Subcutaneous abdominal adipose tissue (tissue), 5 donors: ENCODE measurements at regions not wholly inside any gene's neighbourhood (a gene's known extent, or its start where the extent isn't known, plus 50 kb on each side); places are given as distances from the start of the nearest gene placed in this dataset.
"Not testable (repeated sequence)": the region's sequence is repeated elsewhere in the genome, so short reads cannot be mapped to it uniquely, and the experiment has no call there.

Experiments used
- H3K27ac ChIP-seq: one replicate; pipeline ENCODE4 v1.7.0; 2013; ENCODE audit warnings: low read depth, mild to moderate bottlenecking, inconsistent platforms, low read length, moderate library complexity
- H3K27me3 ChIP-seq, 5 donors: one replicate each; pipeline ENCODE4 v1.7.0; 2013; ENCODE audit warnings: low read length in 5 of 5, inconsistent platforms in 1 of 5; ENCODE audit not compliant: control insufficient read depth in 5 of 5, insufficient read depth in 4 of 5
- H3K36me3 ChIP-seq, 5 donors: one replicate each; pipeline ENCODE4 v1.7.0; 2013; ENCODE audit warnings: low read length in 5 of 5; ENCODE audit not compliant: control insufficient read depth in 5 of 5, insufficient read depth in 5 of 5
- H3K4me1 ChIP-seq, 5 donors: one replicate each; pipeline ENCODE4 v1.7.0; 2013; ENCODE audit warnings: low read length in 5 of 5, mild to moderate bottlenecking in 3 of 5, moderate library complexity in 1 of 5; ENCODE audit not compliant: control insufficient read depth in 5 of 5, insufficient read depth in 5 of 5
- H3K4me3 ChIP-seq, 5 donors: one replicate each; pipeline ENCODE4 v1.7.0; 2013; ENCODE audit warnings: low read length in 5 of 5, low read depth in 1 of 5
- H3K9ac ChIP-seq, 5 donors: one replicate each; pipeline ENCODE4 v1.7.0; 2013; ENCODE audit warnings: low read length in 5 of 5, mild to moderate bottlenecking in 4 of 5, moderate library complexity in 3 of 5
- H3K9me3 ChIP-seq, 5 donors: one replicate each; pipeline ENCODE4 v1.7.0; 2013; ENCODE audit warnings: low read length in 5 of 5; ENCODE audit not compliant: control insufficient read depth in 5 of 5
- donor health status: healthy.
- donor health status: healthy.
- donor health status: healthy.
- donor health status: healthy.
- donor health status: healthy.

DNA sequence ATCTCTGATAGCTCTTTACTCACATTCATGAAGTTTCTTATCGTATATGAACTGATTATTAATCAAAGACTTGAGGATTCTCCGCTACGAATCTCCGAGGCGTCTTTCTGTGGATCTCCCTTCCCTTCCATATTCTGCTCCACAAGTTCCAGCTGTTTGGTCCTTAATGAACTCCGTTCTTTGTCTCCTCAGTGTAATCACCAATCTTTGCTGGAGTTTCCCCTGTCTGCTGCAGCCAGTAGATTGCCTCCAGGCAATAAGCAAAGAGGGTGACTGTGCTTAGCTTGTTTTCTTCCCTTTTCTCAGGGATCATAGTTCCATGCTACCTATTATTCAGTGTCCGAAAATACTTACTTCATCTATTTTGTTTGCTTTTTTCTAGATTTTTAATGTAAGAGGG lies 169.6 kb upstream of the FOLH1 start:
- H3K9me3 ChIP-seq, result no peaks in the 10 kb centered on the region
- no peak overlapping the region for H3K9ac ChIP-seq
- no peaks in the 10 kb centered on the region for H3K27me3 ChIP-seq
- H3K4me3 ChIP-seq, result no peak overlapping the region
- no peaks in the 10 kb centered on the region for H3K4me1 ChIP-seq
- H3K27ac ChIP-seq, result no peak overlapping the region
- H3K36me3 ChIP-seq, result no peaks in the 10 kb centered on the region

DNA sequence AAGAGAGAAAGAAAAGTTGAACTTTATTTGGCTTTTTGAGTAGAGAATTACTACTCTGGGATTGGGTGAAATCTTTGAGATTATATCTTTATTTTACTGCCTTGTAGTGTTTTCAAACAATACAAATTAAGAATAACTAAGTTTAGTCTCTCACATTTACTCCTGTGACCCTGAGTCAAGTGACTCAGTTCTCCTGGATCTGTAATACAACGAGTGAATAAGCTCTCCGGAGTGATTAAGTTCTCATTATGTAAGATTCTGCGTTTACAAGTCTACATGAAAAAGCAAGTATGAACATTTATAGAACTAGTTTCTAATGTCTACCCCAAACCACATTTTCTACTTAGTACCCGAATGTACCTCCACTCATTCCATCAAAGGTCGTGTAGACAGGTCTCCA lies 165.5 kb upstream of the FOLH1 start:
- not testable (repeated sequence) for H3K9me3 ChIP-seq, H3K36me3 ChIP-seq, H3K4me3 ChIP-seq, H3K27ac ChIP-seq, H3K9ac ChIP-seq, H3K27me3 ChIP-seq, H3K4me1 ChIP-seq

- H3K27ac ChIP-seq, H3K4me1 ChIP-seq, H3K4me3 ChIP-seq, H3K36me3 ChIP-seq, H3K27me3 ChIP-seq, H3K9me3 ChIP-seq, H3K9ac ChIP-seq: not testable (repeated sequence)
Observed at GRCh38 chr11:49373385-49373784, 165.0 kb upstream of the FOLH1 start.

GRCh38 chr11:49372137-49372536 lies 163.7 kb upstream of the FOLH1 start:
- not testable (repeated sequence) for H3K9ac ChIP-seq, H3K36me3 ChIP-seq, H3K9me3 ChIP-seq, H3K4me1 ChIP-seq, H3K4me3 ChIP-seq, H3K27ac ChIP-seq, H3K27me3 ChIP-seq

DNA sequence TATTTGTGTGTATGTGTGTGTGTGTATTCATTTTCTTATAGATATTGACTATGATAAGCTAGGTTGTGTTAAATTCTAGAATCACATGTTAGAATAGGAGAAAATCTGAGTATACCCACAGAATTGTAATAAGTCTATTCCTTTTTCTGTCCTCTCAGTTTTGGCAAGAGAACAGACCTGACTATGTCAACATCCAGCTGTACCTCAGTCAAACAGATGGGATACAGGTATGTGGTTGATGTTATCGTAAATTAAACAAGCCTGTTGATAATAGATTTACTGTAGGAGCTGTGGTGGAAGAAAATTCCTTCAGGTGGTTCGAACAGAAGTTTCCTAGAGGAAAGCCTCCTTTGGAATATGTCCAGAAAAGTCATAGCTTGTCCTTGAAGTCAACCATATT lies 160.2 kb upstream of the FOLH1 start:
- not testable (repeated sequence) for H3K9ac ChIP-seq, H3K4me3 ChIP-seq, H3K27ac ChIP-seq, H3K9me3 ChIP-seq, H3K36me3 ChIP-seq, H3K27me3 ChIP-seq
- H3K4me1 ChIP-seq, result peaks cover 0 to 12% (median 3%) of the 10 kb centered on the region in 5 donors

GRCh38 chr11:49365375-49365774 lies 157.0 kb upstream of the FOLH1 start:
- Histone ChIP-seq H3K27ac (peak overlapping the region; percentile 30), H3K4me1 (peaks cover 0 to 12% (median 3%) of the 10 kb centered on the region in 5 donors)
- not testable (repeated sequence) for H3K27me3 ChIP-seq, H3K36me3 ChIP-seq, H3K4me3 ChIP-seq, H3K9me3 ChIP-seq, H3K9ac ChIP-seq

- H3K36me3 ChIP-seq, H3K27ac ChIP-seq, H3K4me3 ChIP-seq, H3K9me3 ChIP-seq, H3K9ac ChIP-seq, H3K27me3 ChIP-seq: not testable (repeated sequence)
- peaks cover 0 to 12% (median 3%) of the 10 kb centered on the region in 5 donors for H3K4me1 ChIP-seq
Observed at GRCh38 chr11:49362994-49363393, 154.6 kb upstream of the FOLH1 start.

DNA sequence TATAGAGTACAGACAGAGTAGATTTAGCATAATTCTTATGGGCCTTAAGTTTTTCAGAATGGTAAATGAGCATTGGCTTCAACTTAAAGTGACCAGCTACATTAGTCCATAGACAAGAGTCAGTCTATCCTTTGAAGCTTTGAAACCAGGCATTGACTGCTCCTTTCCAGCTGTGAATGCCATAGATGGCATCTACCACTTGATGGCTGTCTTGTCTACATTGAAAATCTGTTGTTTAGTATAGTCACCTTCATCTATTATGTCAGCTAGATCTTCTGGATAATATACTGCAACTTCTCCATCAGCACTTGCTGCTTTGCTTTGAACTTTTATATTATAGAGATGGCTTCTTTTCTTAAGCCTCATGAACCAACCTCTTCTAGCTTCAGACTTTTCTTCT lies 146.1 kb upstream of the FOLH1 start:
- H3K36me3 ChIP-seq, H3K9ac ChIP-seq, H3K27me3 ChIP-seq, H3K9me3 ChIP-seq, H3K4me3 ChIP-seq, H3K4me1 ChIP-seq, H3K27ac ChIP-seq: not testable (repeated sequence)

DNA sequence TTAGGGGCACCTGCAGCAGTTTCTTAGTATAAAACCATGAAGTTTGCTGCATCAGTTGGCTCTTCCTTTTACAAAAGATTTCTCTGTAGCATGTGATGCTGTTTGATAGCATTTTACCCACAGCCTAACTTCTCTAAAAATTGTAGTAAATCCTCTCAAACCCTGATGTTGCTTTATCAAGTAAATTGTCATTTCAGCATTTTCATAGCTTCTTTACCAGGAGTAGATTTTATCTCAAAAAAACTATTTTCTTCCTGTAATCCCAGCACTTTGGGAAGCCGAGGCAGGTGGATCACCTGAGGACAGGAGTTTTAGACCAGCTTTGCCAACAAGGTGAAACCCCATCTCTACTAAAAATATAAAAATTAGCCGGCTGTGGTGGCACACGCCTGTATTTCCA lies 144.5 kb upstream of the FOLH1 start:
- not testable (repeated sequence) for H3K9me3 ChIP-seq, H3K36me3 ChIP-seq, H3K4me3 ChIP-seq, H3K4me1 ChIP-seq, H3K27me3 ChIP-seq, H3K9ac ChIP-seq, H3K27ac ChIP-seq

GRCh38 chr11:49346627-49347026 lies 138.2 kb upstream of the FOLH1 start:
- not testable (repeated sequence) for H3K4me3 ChIP-seq, H3K36me3 ChIP-seq, H3K27me3 ChIP-seq, H3K4me1 ChIP-seq, H3K9ac ChIP-seq, H3K9me3 ChIP-seq, H3K27ac ChIP-seq

GRCh38 chr11:49328485-49329186 lies 120.2 kb upstream of the FOLH1 start:
- H3K9me3 ChIP-seq, H3K27me3 ChIP-seq, H3K36me3 ChIP-seq, H3K4me3 ChIP-seq, H3K4me1 ChIP-seq, H3K27ac ChIP-seq, H3K9ac ChIP-seq: not testable (repeated sequence)
